Amygdala (tissue), 56 donors: ENCODE measurements at regions not wholly inside any gene's neighbourhood (a gene's known extent, or its start where the extent isn't known, plus 50 kb on each side); places are given as distances from the start of the nearest gene placed in this dataset.

Source experiments
- DNase-seq, 56 donors: peaks; one replicate each; lab custom pipeline; 2025; lab: John Stamatoyannopoulos, UW

GRCh38 chr4:182102576-182102975 is 140.6 kb upstream of the TENM3 start:
- DNase-seq = no peak

GRCh38 chr4:182103614-182104319 is 139.4 kb upstream of the TENM3 start:
- DNase-seq = no peak

GRCh38 chr4:182105416-182105815 is 137.8 kb upstream of the TENM3 start:
- no peak for DNase-seq

- no peak for DNase-seq
Measured at GRCh38 chr4:182107931-182108330, 135.3 kb upstream of the TENM3 start.

- no peak for DNase-seq
Measured at GRCh38 chr4:182111586-182111985, 131.6 kb upstream of the TENM3 start.

- no peak for DNase-seq
Measured at GRCh38 chr4:182113779-182114178, 129.4 kb upstream of the TENM3 start.

- no peak for DNase-seq
Measured at GRCh38 chr4:182124359-182124758, 118.8 kb upstream of the TENM3 start.

GRCh38 chr4:182126096-182126495 is 117.1 kb upstream of the TENM3 start:
- no peak for DNase-seq

GRCh38 chr4:182126603-182127002 is 116.6 kb upstream of the TENM3 start:
- no peak for DNase-seq

GRCh38 chr4:182133033-182133432 is 110.2 kb upstream of the TENM3 start:
- no peak for DNase-seq

GRCh38 chr4:182134261-182134660 is 108.9 kb upstream of the TENM3 start:
- no peak for DNase-seq

- DNase-seq = no peak
Measured at GRCh38 chr4:182136201-182136600, 107.0 kb upstream of the TENM3 start.

GRCh38 chr4:182137343-182137742 is 105.9 kb upstream of the TENM3 start:
- no peak for DNase-seq

- no peak for DNase-seq
Measured at GRCh38 chr4:182139491-182139890, 103.7 kb upstream of the TENM3 start.

GRCh38 chr4:182140547-182140946 is 102.7 kb upstream of the TENM3 start:
- DNase-seq = no peak

- no peak for DNase-seq
Measured at GRCh38 chr4:182141061-182141460, 102.1 kb upstream of the TENM3 start.

GRCh38 chr4:182142176-182143085 is 100.8 kb upstream of the TENM3 start:
- DNase-seq = no peak

GRCh38 chr4:182143086-182143821 is 99.9 kb upstream of the TENM3 start:
- peak in 1 of 56 donors; percentile 13 for DNase-seq

GRCh38 chr4:182143822-182144625 is 99.2 kb upstream of the TENM3 start:
- DNase-seq = peak in 11 of 56 donors; percentile 7 to 70 (median 35)
